Fibroblast of lung (primary cell): ENCODE measurements at regions not wholly inside any gene's neighbourhood (a gene's known extent, or its start where the extent isn't known, plus 50 kb on each side); places are given as distances from the start of the nearest gene placed in this dataset.

ENCODE experiments used
- EZH2 ChIP-seq: IDR thresholded peaks from 2 replicates; pipeline ENCODE4 v1.5.1; 2012; ENCODE audit warnings: low read length, control low read depth, mild to moderate bottlenecking; ENCODE audit errors: missing control alignments
- TF ChIP-seq, protein P1 (sequence below), 2 donors: IDR thresholded peaks in 1 of 2; conservative IDR thresholded peaks in 1 of 2; 1 replicate in 1 of 2; 2 replicates in 1 of 2; pipeline ENCODE4 v1.5.1; 2011 to 2012; ENCODE audit warnings: low read length in 2 of 2, control low read depth in 1 of 2, inconsistent platforms in 1 of 2, low read depth in 1 of 2, mild to moderate bottlenecking in 1 of 2

DNA sequence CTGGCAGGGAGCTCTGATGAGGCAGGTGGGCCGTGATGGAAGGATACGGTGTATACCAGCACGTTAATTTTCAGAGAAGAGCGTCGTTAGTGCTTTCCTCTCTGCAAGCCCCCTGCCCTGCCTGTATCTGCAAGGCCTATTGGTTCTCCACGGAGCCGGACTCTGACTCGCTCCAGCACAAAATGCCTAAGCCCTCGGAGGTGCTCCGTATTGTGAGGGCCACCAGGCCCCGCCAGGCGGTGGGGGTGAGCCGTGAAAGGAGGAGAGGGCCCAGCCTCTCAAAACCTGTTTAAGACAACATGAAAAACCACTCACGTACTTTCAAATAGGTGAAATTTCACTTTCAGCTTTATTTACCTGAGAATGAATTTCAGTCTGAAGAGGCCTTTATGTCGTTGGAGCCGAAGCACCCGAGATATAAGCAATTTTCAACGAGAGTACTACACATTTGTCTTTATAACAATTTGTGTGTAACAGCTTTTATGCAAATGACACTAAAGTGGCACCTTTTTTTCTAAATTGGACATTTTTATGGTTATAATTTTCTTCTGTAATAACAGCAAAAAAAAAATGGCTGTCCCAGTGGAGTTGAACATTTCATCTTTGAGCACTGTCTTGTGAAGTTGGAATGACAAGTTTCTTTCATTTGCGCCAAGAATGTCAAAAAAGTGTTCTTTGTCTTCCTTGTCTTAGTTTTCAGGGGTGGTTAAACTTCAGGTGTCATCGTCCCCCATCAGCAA lies 749.5 kb downstream of the VRK1 start:
- TF ChIP-seq, protein P1, sequence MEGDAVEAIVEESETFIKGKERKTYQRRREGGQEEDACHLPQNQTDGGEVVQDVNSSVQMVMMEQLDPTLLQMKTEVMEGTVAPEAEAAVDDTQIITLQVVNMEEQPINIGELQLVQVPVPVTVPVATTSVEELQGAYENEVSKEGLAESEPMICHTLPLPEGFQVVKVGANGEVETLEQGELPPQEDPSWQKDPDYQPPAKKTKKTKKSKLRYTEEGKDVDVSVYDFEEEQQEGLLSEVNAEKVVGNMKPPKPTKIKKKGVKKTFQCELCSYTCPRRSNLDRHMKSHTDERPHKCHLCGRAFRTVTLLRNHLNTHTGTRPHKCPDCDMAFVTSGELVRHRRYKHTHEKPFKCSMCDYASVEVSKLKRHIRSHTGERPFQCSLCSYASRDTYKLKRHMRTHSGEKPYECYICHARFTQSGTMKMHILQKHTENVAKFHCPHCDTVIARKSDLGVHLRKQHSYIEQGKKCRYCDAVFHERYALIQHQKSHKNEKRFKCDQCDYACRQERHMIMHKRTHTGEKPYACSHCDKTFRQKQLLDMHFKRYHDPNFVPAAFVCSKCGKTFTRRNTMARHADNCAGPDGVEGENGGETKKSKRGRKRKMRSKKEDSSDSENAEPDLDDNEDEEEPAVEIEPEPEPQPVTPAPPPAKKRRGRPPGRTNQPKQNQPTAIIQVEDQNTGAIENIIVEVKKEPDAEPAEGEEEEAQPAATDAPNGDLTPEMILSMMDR (conservative IDR thresholded peaks at IDR 0.05 in 1 of 2, IDR thresholded peaks at IDR 0.05 in 1 of 2; ENCODE audit: low read depth in 1 of 2, low read length in 2 of 2): no peak
- TF ChIP-seq EZH2: no peak
